K562 (cell line): ENCODE measurements at regions not wholly inside any gene's neighbourhood (a gene's known extent, or its start where the extent isn't known, plus 50 kb on each side); places are given as distances from the start of the nearest gene placed in this dataset.

ENCODE experiments used
- ATAC-seq: fragments of 200-7000 bp; cut with Tn5 transposase; 3 replicates; pipeline ENCODE4 v1.9.1; 2020; ENCODE audit warnings: moderate library complexity
- BruUV-seq: library from RNA; stranded (reverse); fragments of 400-500 nt; replicated peaks from 2 replicates; lab custom pipeline; 2021; lab: Mats Ljungman, UMichigan
- CTCF ChIA-PET: fragments of 300-600 bp; formaldehyde crosslinking; extraction: SDS; loops from one replicate; lab custom pipeline; 2021; ENCODE audit warnings: low intra/inter-chr PET ratio; lab: Yijun Ruan, JAX
- POLR2A ChIA-PET: fragments of 300-600, 350-650 bp; sonication (Branson Sonifier 250); formaldehyde crosslinking; extraction: SDS; loops from one replicate; lab custom pipeline; 2021; ENCODE audit warnings: antibody characterized with exemption, inconsistent platforms; lab: Yijun Ruan, JAX
- DNase-seq, 4 experiments: peaks; one replicate each; pipeline versions ENCODE4 v3.0.0 to v3.0.0-alpha.2; 2011 to 2018; ENCODE audit warnings: low spot score in 3 of 4, mixed read lengths in 3 of 4; ENCODE audit errors: extremely low read depth in 1 of 4
- FAIRE-seq: peaks from 2 replicates; lab custom pipeline; 2011; peaks lifted over from hg19 to GRCh38; lab: Jason Lieb, UNC
- H2AFZ ChIP-seq: 2 replicates; pipeline ENCODE4 v1.6.0; 2011; ENCODE audit warnings: low read depth, low read length, control low read depth, inconsistent platforms
- H3K27ac ChIP-seq: fragments of 200-600 bp; 3 replicates; pipeline ENCODE4 v1.8.0; 2011; ENCODE audit warnings: low read depth, mild to moderate bottlenecking, control low read depth, inconsistent platforms, low read length, moderate library complexity, mixed read lengths; ENCODE audit errors: extremely low read depth
- H3K27me3 ChIP-seq, 2 experiments: fragments of 300-600 bp in 1 of 2; 2 replicates in 1 of 2; 3 replicates in 1 of 2; pipeline versions ENCODE4 v1.6.0 to v1.8.0; 2011; ENCODE audit warnings: inconsistent platforms in 2 of 2, low read length in 2 of 2, mild to moderate bottlenecking in 1 of 2, mixed read lengths in 1 of 2, moderate library complexity in 1 of 2; ENCODE audit not compliant: control insufficient read depth in 2 of 2, insufficient read depth in 2 of 2
- H3K36me3 ChIP-seq: fragments of 300-600 bp; 3 replicates; pipeline ENCODE4 v1.8.0; 2011; ENCODE audit warnings: mild to moderate bottlenecking, low read length, inconsistent platforms; ENCODE audit not compliant: control insufficient read depth, insufficient read depth
- H3K4me1 ChIP-seq, 2 experiments: fragments of 200-600 bp in 1 of 2; replicated peaks in 1 of 2; 2 replicates in 1 of 2; 3 replicates in 1 of 2; pipeline versions ENCODE4 v1.5.1 to v1.8.0; 2011; ENCODE audit warnings: inconsistent platforms in 2 of 2, low read length in 2 of 2, mild to moderate bottlenecking in 1 of 2, mixed read lengths in 1 of 2, moderate library complexity in 1 of 2; ENCODE audit not compliant: control insufficient read depth in 2 of 2, insufficient read depth in 2 of 2
- H3K4me2 ChIP-seq: 2 replicates; pipeline ENCODE4 v1.6.1; 2011; ENCODE audit warnings: low read length, control low read depth, inconsistent platforms, mixed read lengths; ENCODE audit not compliant: insufficient read depth
- H3K4me3 ChIP-seq: fragments of 200-600 bp; sonication (generic), shearing (Covaris generic); 2 replicates; pipeline ENCODE4 v1.5.1; 2016; ENCODE audit warnings: control low read depth, inconsistent platforms
- H3K79me2 ChIP-seq: fragments of 200-600 bp; 3 replicates; pipeline ENCODE4 v1.8.0; 2011; ENCODE audit warnings: low read length, inconsistent platforms; ENCODE audit not compliant: control insufficient read depth, insufficient read depth
- H3K9ac ChIP-seq, 2 experiments: 2 replicates each; pipeline versions ENCODE4 v1.6.0 to v1.6.1; 2011; ENCODE audit warnings: low read depth in 2 of 2, low read length in 2 of 2, control low read depth in 1 of 2, inconsistent platforms in 1 of 2, mild to moderate bottlenecking in 1 of 2, mixed read lengths in 1 of 2; ENCODE audit not compliant: insufficient read depth in 1 of 2
- H3K9me1 ChIP-seq: one replicate; pipeline ENCODE4 v1.6.0; 2011; ENCODE audit warnings: inconsistent platforms, mild to moderate bottlenecking, low read length, moderate library complexity; ENCODE audit not compliant: control insufficient read depth, insufficient read depth
- H3K9me3 ChIP-seq: replicated peaks from 2 replicates; pipeline ENCODE4 v1.5.1; 2011; ENCODE audit warnings: low read depth, low read length, inconsistent platforms; ENCODE audit not compliant: control insufficient read depth, insufficient read depth
- H4K20me1 ChIP-seq: replicated peaks from 2 replicates; pipeline ENCODE4 v1.6.1; 2011; ENCODE audit warnings: low read length, inconsistent platforms, mixed read lengths; ENCODE audit not compliant: control insufficient read depth, insufficient read depth
- CCAR2 ChIP-seq: fragments of 200-400 bp; formaldehyde crosslinking; IDR thresholded peaks from 2 replicates; pipeline ENCODE4 v1.6.1; 2017; ENCODE audit warnings: mild to moderate bottlenecking, low read depth, low read length
- GABPB2 ChIP-seq: fragments of 250-450 bp; sonication (Bioruptor Pico); conservative IDR thresholded peaks from 2 replicates; pipeline ENCODE4 v1.5.1; 2021; ENCODE audit warnings: mild to moderate bottlenecking
- GTF2A2 ChIP-seq: IDR thresholded peaks from 2 replicates; pipeline ENCODE4 v1.6.1; 2016; ENCODE audit warnings: mild to moderate bottlenecking, missing genetic modification characterization, missing compliant biosample characterization
- MXI1 ChIP-seq: IDR thresholded peaks from 2 replicates; pipeline ENCODE4 v1.6.1; 2011; ENCODE audit warnings: low read depth, mild to moderate bottlenecking, improper control_type of control experiment, low read length
- OTX1 ChIP-seq: fragments of 450-650 bp; formaldehyde crosslinking; IDR thresholded peaks from 2 replicates; pipeline ENCODE4 v1.4.0; 2022; ENCODE audit warnings: mild to moderate bottlenecking
- WGBS: fragments of 100-300 bp; shearing (Covaris generic); methylation state at CpG from one replicate; pipeline ENCODE4 v1.1.6; 2016; ENCODE audit warnings: low coverage, mixed read lengths; ENCODE audit not compliant: insufficient coverage; ENCODE audit errors: missing lambda C conversion rate; 5-methylcytosine and 5-hydroxymethylcytosine counted together
- in situ Hi-C: fragments of 300-500 bp; cut with MboI; formaldehyde crosslinking; loops from 4 replicates; pipeline ENCODE4 v1.15.0; 2018; ENCODE audit warnings: inconsistent platforms, mixed read lengths
- intact Hi-C: fragments of 100-400 bp; cut with micrococcal nuclease; formaldehyde crosslinking; loops from 2 replicates; pipeline ENCODE4 v1.14.2; 2022
- TF ChIP-seq, protein P1 (sequence below): sonication (generic); formaldehyde crosslinking; IDR thresholded peaks from 2 replicates; pipeline ENCODE4 v1.8.0; 2023; ENCODE audit warnings: mild to moderate bottlenecking, missing genetic modification reagents
- TF ChIP-seq, protein P2 (sequence below): sonication (generic); formaldehyde crosslinking; IDR thresholded peaks from 2 replicates; pipeline ENCODE4 v1.8.1; 2023; ENCODE audit warnings: mild to moderate bottlenecking, missing genetic modification reagents
- TF ChIP-seq, protein P3 (sequence below): sonication (generic); formaldehyde crosslinking; IDR thresholded peaks from 2 replicates; pipeline ENCODE4 v1.8.0; 2022; ENCODE audit warnings: mild to moderate bottlenecking, low read depth, missing genetic modification reagents

DNA sequence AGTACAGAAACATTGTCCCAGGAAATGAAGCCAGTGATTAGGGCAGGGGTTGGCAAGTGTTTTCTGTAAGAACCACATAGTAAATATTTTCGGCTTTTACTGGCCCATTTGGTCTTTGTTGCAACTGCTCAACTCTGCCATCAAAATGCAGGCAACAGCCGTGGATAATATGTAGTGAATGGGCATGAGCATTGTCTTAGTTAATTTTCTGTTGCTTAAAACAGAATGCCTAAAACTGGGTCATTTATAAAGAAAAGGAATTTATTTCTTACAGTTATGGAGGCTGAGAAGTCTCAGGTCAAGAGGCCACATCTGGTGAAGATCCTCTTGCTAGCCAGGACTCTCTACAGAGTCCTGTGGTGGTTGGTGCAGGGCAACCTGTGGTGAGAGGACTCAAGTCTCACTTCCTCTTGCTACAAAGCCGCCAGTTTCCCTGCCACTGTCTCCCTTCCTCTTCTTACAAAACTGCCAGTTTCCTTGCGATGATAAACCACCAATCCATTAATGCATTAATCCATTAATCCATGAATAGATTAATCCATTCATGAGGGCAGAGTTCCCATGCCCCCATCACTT lies 166.4 kb downstream of the PSMG1 start:
- Histone ChIP-seq H3K9me1 (no peaks in the 10 kb centered on the region), H2AFZ (no peak overlapping the region), H3K36me3 (no peaks in the 10 kb centered on the region), H3K4me2 (no peak overlapping the region), H3K79me2 (no peaks in the 10 kb centered on the region), H4K20me1 (no peaks in the 10 kb centered on the region), H3K9me3 (no peaks in the 10 kb centered on the region), H3K4me3 (no peak overlapping the region), H3K4me1 (no peaks in the 10 kb centered on the region), H3K9ac (no peak overlapping the region), H3K27me3 (peaks cover 33 to 55% of the 10 kb centered on the region in 2 experiments), H3K27ac (no peak overlapping the region)
- TF ChIP-seq, protein P1, sequence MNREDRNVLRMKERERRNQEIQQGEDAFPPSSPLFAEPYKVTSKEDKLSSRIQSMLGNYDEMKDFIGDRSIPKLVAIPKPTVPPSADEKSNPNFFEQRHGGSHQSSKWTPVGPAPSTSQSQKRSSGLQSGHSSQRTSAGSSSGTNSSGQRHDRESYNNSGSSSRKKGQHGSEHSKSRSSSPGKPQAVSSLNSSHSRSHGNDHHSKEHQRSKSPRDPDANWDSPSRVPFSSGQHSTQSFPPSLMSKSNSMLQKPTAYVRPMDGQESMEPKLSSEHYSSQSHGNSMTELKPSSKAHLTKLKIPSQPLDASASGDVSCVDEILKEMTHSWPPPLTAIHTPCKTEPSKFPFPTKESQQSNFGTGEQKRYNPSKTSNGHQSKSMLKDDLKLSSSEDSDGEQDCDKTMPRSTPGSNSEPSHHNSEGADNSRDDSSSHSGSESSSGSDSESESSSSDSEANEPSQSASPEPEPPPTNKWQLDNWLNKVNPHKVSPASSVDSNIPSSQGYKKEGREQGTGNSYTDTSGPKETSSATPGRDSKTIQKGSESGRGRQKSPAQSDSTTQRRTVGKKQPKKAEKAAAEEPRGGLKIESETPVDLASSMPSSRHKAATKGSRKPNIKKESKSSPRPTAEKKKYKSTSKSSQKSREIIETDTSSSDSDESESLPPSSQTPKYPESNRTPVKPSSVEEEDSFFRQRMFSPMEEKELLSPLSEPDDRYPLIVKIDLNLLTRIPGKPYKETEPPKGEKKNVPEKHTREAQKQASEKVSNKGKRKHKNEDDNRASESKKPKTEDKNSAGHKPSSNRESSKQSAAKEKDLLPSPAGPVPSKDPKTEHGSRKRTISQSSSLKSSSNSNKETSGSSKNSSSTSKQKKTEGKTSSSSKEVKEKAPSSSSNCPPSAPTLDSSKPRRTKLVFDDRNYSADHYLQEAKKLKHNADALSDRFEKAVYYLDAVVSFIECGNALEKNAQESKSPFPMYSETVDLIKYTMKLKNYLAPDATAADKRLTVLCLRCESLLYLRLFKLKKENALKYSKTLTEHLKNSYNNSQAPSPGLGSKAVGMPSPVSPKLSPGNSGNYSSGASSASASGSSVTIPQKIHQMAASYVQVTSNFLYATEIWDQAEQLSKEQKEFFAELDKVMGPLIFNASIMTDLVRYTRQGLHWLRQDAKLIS (CRISPR knock-in tag) = no peak
- no peak for TF ChIP-seq GABPB2 (CRISPR knock-in tag)
- no peak for TF ChIP-seq CCAR2
- TF ChIP-seq, protein P2, sequence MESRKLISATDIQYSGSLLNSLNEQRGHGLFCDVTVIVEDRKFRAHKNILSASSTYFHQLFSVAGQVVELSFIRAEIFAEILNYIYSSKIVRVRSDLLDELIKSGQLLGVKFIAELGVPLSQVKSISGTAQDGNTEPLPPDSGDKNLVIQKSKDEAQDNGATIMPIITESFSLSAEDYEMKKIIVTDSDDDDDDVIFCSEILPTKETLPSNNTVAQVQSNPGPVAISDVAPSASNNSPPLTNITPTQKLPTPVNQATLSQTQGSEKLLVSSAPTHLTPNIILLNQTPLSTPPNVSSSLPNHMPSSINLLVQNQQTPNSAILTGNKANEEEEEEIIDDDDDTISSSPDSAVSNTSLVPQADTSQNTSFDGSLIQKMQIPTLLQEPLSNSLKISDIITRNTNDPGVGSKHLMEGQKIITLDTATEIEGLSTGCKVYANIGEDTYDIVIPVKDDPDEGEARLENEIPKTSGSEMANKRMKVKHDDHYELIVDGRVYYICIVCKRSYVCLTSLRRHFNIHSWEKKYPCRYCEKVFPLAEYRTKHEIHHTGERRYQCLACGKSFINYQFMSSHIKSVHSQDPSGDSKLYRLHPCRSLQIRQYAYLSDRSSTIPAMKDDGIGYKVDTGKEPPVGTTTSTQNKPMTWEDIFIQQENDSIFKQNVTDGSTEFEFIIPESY (CRISPR knock-in tag) = no peak
- TF ChIP-seq, protein P3, sequence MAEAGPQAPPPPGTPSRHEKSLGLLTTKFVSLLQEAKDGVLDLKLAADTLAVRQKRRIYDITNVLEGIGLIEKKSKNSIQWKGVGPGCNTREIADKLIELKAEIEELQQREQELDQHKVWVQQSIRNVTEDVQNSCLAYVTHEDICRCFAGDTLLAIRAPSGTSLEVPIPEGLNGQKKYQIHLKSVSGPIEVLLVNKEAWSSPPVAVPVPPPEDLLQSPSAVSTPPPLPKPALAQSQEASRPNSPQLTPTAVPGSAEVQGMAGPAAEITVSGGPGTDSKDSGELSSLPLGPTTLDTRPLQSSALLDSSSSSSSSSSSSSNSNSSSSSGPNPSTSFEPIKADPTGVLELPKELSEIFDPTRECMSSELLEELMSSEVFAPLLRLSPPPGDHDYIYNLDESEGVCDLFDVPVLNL (CRISPR knock-in tag) = no peak
- no peak for TF ChIP-seq OTX1 (CRISPR knock-in tag)
- no peak for TF ChIP-seq GTF2A2 (tag)
- TF ChIP-seq MXI1 = no peak
- ChIA-PET POLR2A (no interaction called here), CTCF (interaction anchor here (0.6 kb wide), 1 partner anchor 28 kb away, joined by 3 read pairs; no protein-coding TSS in a partner anchor)
- in situ Hi-C loops = no loop called here
- intact Hi-C loops = no loop called here
- no TSS peak for BruUV-seq
- WGBS = 0% methylated on average over 4 of the region's 4 CpGs
- no peak for FAIRE-seq
- DNase-seq = no peak
- ATAC-seq = no peak
